ENCODE measurements at regions not wholly inside any gene's neighbourhood (a gene's known extent, or its start where the extent isn't known, plus 50 kb on each side); places are given as distances from the start of the nearest gene placed in this dataset.

GRCh38 chr4:181475359-181475758 lies 767.8 kb upstream of the TENM3 start:
- no peaks in the 10 kb centered on the region for H3K9me3 ChIP-seq
- H3K27me3 ChIP-seq: no peaks in the 10 kb centered on the region
- no peaks in the 10 kb centered on the region for H3K36me3 ChIP-seq
- H3K4me3 ChIP-seq: peak overlapping the region in 6 of 10 donors; percentile 8 to 44 (median 30)
- WGBS, 2 donors: 66 to 68% methylated on average over 3 of the region's 3 CpGs
- H3K4me1 ChIP-seq: no peaks in the 10 kb centered on the region
- intact Hi-C loops (cut with DNase I): no loop called here
- no peak for TF ChIP-seq CTCF (IDR thresholded peaks at IDR 0.05)
- ATAC-seq (no peak), DNase-seq (no peak)
- no peak overlapping the region for H3K27ac ChIP-seq

GRCh38 chr4:181475781-181476507 lies 767.3 kb upstream of the TENM3 start:
- Histone ChIP-seq H3K9me3 (no peaks in the 10 kb centered on the region), H3K4me1 (no peaks in the 10 kb centered on the region), H3K27me3 (no peaks in the 10 kb centered on the region), H3K36me3 (no peaks in the 10 kb centered on the region), H3K4me3 (peak overlapping the region in 6 of 10 donors; percentile 8 to 44 (median 30)), H3K27ac (no peak overlapping the region)
- no peak for TF ChIP-seq CTCF (IDR thresholded peaks at IDR 0.05)
- intact Hi-C loops (cut with DNase I): no loop called here
- WGBS, 2 donors: 23 to 26% methylated on average over 14 of the region's 14 CpGs
- DNase-seq (peak; percentile 26 to 33), ATAC-seq (peak in 7 of 8 donors; percentile 34 to 87 (median 78))

- Histone ChIP-seq H3K4me1 (no peaks in the 10 kb centered on the region), H3K9me3 (no peaks in the 10 kb centered on the region), H3K36me3 (no peaks in the 10 kb centered on the region), H3K27me3 (no peaks in the 10 kb centered on the region), H3K4me3 (no peak overlapping the region), H3K27ac (no peak overlapping the region)
- DNase-seq (no peak), ATAC-seq (no peak)
- no peak for TF ChIP-seq CTCF (IDR thresholded peaks at IDR 0.05)
- intact Hi-C loops (cut with DNase I): no loop called here
- WGBS, 2 donors: 48 to 54% methylated on average over 2 of the region's 2 CpGs
Observed at GRCh38 chr4:181476508-181476890, 766.7 kb upstream of the TENM3 start.

- no peaks in the 10 kb centered on the region for H3K4me1 ChIP-seq
- TF ChIP-seq CTCF (IDR thresholded peaks at IDR 0.05): no peak
- H3K4me3 ChIP-seq: no peak overlapping the region
- H3K27me3 ChIP-seq: no peaks in the 10 kb centered on the region
- DNase-seq (no peak), ATAC-seq (no peak)
- H3K36me3 ChIP-seq: no peaks in the 10 kb centered on the region
- intact Hi-C loops (cut with DNase I): no loop called here
- 72 to 73% methylated on average over 4 of the region's 4 CpGs for WGBS, 2 donors
- H3K27ac ChIP-seq: no peak overlapping the region
- no peaks in the 10 kb centered on the region for H3K9me3 ChIP-seq
Observed at GRCh38 chr4:181477591-181477990, 765.6 kb upstream of the TENM3 start.
